Pancreas (tissue), 10 donors: ENCODE measurements at regions not wholly inside any gene's neighbourhood (a gene's known extent, or its start where the extent isn't known, plus 50 kb on each side); places are given as distances from the start of the nearest gene placed in this dataset.

Experiments used
- ATAC-seq, 4 donors: fragments of 200-7000 bp; cut with Tn5 transposase; one replicate each; pipeline versions ENCODE4 v1.8.0 to v1.9.1; 2020; ENCODE audit warnings: mild to moderate bottlenecking in 4 of 4, moderate library complexity in 4 of 4
- DNase-seq, 6 donors: peaks; one replicate each; pipeline ENCODE4 v3.0.0-alpha.2; 2020
- FAIRE-seq: peaks from 2 replicates; lab custom pipeline; 2012; peaks lifted over from hg19 to GRCh38; lab: Jason Lieb, UNC
- H3K27ac ChIP-seq, 4 donors: fragments of 200-600 bp; sonication (generic); 1 replicate in 3 of 4; 2 replicates in 1 of 4; pipeline versions ENCODE4 v1.5.0 to v1.8.0; 2020
- H3K27me3 ChIP-seq, 4 donors: fragments of 200-600 bp; one replicate each; pipeline ENCODE4 v1.8.0; 2021
- H3K36me3 ChIP-seq, 3 donors: fragments of 200-600 bp; sonication (generic) in 1 of 3; one replicate each; pipeline versions ENCODE4 v1.5.0 to v1.8.0; 2020 to 2021
- H3K4me1 ChIP-seq, 3 donors: fragments of 200-600 bp; one replicate each; pipeline ENCODE4 v1.8.0; 2021
- H3K4me3 ChIP-seq, 4 donors: fragments of 200-600 bp; sonication (generic) in 2 of 4; one replicate each; pipeline versions ENCODE4 v1.5.0 to v1.8.0; 2020 to 2021
- H3K9me3 ChIP-seq, 4 donors: fragments of 200-600 bp; one replicate each; pipeline ENCODE4 v1.8.0; 2021
- WGBS, 2 donors: extraction: QIAGEN DNeasy Blood & Tissue Kit; methylation state at CpG; one replicate each; pipeline ENCODE4 v1.1.7; 2013; 5-methylcytosine and 5-hydroxymethylcytosine counted together
- intact Hi-C, 3 donors: fragments of 100-400 bp; cut with DNase I; formaldehyde crosslinking; loops; one replicate each; pipeline versions ENCODE4 v1.11.1 to v1.14.2; 2022
- TF ChIP-seq, protein P1 (sequence below), 4 donors: fragments of 200-600 bp; sonication (generic) in 3 of 4; IDR thresholded peaks; one replicate each; pipeline versions ENCODE4 v1.5.0 to v1.8.0; 2021; ENCODE audit warnings: antibody characterized with exemption in 4 of 4
- donor health status: healthy with polysubstance abuse.
- donor health status: DM: no; HTN: no; CAD: no; lungs with moderate emphysema.
- donor health status: DM: no; HTN: no; CAD: no.
- donor health status: control.
- donor health status: control.
- donor health status: Bipolar disorder and iron deficiency.
- donor health status: DM: yes; HTN: yes; CAD: no.
- donor health status: DM: no; HTN: no; CAD: no.
- donor health status: DM: no; HTN: no; CAD: no.
- donor health status: DM: yes; HTN: yes; CAD: no.

DNA sequence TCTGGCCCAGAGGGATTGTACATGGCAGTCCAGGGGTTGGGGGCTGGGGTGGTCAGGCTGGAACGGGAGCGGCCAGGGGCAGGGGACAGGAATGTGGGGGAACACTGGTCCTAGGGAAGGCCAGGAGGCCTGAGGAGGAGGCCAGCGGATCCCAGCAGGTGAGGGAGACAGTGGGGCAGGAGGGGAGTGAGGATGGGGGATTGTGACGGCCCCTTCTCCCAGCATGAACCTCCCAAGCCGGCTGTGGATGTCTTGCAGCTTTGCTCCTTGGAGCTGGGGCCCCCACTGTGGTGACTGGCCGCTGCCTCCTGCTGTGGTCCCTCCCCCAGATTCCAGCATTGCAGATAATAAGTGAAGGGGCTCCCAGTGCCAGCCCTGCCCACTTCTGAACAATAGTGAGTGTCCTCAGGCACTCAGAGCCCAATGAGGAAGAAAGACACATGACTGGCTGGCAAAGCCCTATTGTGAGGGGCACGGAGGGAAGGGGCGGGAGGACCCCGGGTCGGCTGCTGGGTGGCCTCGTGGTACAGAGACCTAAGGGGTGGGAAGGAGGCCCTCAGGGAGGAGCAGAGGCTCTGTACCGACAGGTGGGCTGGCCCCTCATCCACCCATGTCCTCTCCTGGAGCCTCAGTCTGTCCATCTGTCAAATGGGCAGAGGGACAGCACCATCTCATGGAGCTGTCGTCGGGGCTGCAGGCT, 215.0 kb downstream of the KIF26A start:
- no peak overlapping the region for H3K4me3 ChIP-seq
- TF ChIP-seq, protein P1, sequence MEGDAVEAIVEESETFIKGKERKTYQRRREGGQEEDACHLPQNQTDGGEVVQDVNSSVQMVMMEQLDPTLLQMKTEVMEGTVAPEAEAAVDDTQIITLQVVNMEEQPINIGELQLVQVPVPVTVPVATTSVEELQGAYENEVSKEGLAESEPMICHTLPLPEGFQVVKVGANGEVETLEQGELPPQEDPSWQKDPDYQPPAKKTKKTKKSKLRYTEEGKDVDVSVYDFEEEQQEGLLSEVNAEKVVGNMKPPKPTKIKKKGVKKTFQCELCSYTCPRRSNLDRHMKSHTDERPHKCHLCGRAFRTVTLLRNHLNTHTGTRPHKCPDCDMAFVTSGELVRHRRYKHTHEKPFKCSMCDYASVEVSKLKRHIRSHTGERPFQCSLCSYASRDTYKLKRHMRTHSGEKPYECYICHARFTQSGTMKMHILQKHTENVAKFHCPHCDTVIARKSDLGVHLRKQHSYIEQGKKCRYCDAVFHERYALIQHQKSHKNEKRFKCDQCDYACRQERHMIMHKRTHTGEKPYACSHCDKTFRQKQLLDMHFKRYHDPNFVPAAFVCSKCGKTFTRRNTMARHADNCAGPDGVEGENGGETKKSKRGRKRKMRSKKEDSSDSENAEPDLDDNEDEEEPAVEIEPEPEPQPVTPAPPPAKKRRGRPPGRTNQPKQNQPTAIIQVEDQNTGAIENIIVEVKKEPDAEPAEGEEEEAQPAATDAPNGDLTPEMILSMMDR (IDR thresholded peaks at IDR 0.05), result no peak
- no peaks in the 10 kb centered on the region for H3K4me1 ChIP-seq
- ATAC-seq (no peak), DNase-seq (peak in 2 of 6 donors; percentile 7 to 38), FAIRE-seq (no peak)
- 64 to 78% methylated on average over 14 of the region's 14 CpGs for WGBS, 2 donors
- intact Hi-C loops, result no loop called here
- no peak overlapping the region for H3K27ac ChIP-seq
- H3K27me3 ChIP-seq, result no peaks in the 10 kb centered on the region
- no peaks in the 10 kb centered on the region for H3K9me3 ChIP-seq
- no peaks in the 10 kb centered on the region for H3K36me3 ChIP-seq

DNA sequence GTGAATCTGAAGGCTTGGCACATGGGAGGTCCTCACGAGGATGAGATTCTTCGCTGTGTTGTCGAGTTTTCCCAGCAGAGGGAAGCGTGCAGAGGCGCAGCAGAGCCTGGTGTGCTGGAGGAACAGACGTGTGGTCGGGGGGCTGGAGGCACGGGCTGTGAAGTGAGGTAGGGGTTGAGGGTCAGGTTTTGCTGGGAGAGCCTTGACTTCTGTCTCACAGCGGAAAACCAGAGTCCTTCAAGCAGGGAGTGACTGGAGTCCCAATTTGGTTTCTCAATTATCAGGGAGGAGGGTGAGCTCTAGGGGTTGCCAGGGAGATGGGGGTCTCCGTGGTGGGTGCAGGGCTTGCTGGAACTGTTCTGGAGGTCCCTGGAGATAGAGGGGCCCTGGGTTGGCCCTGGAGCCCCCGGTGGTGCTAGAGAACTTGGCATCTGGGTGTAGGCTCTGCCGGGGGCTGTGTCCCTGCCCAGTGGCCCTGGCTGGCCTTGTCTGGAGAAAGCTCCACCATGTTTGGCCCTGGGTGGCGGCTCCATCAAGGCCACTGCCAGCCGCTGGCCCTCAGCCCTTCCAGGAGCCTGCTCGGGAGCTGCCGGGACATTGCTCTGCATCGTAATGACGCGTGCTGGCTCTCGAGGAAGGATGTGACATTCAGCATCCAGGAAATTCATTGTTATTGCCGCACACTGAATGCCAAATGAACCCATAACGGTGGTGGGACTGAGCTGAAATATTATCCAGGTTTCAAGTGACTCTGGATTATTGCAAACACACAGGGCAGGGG, 215.7 kb downstream of the KIF26A start:
- Histone ChIP-seq H3K4me3 (no peak overlapping the region), H3K9me3 (no peaks in the 10 kb centered on the region), H3K27me3 (no peaks in the 10 kb centered on the region), H3K27ac (no peak overlapping the region), H3K4me1 (no peaks in the 10 kb centered on the region), H3K36me3 (no peaks in the 10 kb centered on the region)
- DNase-seq (peak in 3 of 6 donors; percentile 15 to 62 (median 41)), FAIRE-seq (no peak), ATAC-seq (no peak)
- TF ChIP-seq, protein P1 (IDR thresholded peaks at IDR 0.05), result no peak
- intact Hi-C loops, result no loop called here
- WGBS, 2 donors, result 38 to 46% methylated on average over 22 of the region's 22 CpGs

DNA sequence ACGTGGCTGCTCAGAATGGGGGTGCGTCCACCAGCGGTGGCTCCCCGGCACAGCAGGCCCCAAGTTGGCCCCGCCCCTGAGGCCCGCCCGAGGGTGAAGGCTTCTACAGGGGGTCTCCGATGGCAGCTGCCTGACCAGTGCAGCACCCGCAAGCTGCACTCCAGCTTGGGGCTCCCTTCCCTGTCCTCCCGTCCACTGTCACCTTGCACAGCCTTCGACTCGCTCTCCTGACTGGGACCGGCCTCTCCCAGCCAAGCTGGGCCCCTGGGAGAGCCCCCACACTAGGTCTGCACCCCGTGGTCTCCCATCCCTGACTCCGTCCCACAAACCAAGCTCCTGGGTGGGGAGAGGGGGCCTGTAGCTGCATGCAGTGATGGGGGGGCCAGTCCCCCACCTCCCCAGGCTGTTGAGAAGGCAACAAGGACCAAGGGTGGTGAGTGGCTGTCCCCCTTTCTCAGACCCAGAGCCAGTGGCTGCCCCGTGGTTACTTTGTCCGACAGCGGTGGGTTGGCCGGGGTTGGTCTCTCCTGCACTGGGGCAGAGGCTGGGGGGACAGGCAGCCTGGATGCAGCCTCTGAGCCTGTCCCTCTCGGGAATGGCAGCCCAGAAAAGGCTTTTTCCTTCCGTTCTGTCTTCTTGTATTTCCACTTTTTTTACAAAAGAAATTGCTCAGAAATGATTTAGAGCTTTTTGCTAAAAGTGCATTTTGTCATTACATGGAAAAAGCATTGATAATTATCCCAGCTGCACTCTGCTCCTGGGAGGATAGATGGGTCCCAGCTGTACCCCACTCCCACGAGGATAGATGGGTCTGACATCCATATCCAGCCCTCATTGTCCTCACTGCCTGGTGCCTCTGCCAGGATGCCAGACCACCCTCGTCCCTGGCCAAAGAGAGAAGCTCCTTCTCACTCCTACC, 217.0 kb downstream of the KIF26A start:
- no peak for ATAC-seq
- Histone ChIP-seq H3K4me1 (no peaks in the 10 kb centered on the region), H3K4me3 (no peak overlapping the region), H3K27me3 (no peaks in the 10 kb centered on the region), H3K36me3 (no peaks in the 10 kb centered on the region), H3K27ac (no peak overlapping the region), H3K9me3 (no peaks in the 10 kb centered on the region)
- TF ChIP-seq, protein P1 (IDR thresholded peaks at IDR 0.05), result no peak
- no peak for FAIRE-seq
- peak in 3 of 6 donors; percentile 15 to 61 (median 52) for DNase-seq
- intact Hi-C loops, result no loop called here
- WGBS, 2 donors, result 62 to 66% methylated on average over 23 of the region's 23 CpGs

- intact Hi-C loops, result no loop called here
- Histone ChIP-seq H3K4me3 (no peak overlapping the region), H3K36me3 (no peaks in the 10 kb centered on the region), H3K4me1 (no peaks in the 10 kb centered on the region), H3K27me3 (no peaks in the 10 kb centered on the region), H3K9me3 (no peaks in the 10 kb centered on the region), H3K27ac (no peak overlapping the region)
- FAIRE-seq (no peak), DNase-seq (peak in 2 of 6 donors; percentile 46 to 48), ATAC-seq (no peak)
- TF ChIP-seq, protein P1 (IDR thresholded peaks at IDR 0.05), result no peak
- WGBS, 2 donors, result 63 to 67% methylated on average over 16 of the region's 16 CpGs
Observed at GRCh38 chr14:104356020-104356737, 217.8 kb downstream of the KIF26A start.
